Erythroblast (primary cell): ENCODE measurements at regions not wholly inside any gene's neighbourhood (a gene's known extent, or its start where the extent isn't known, plus 50 kb on each side); places are given as distances from the start of the nearest gene placed in this dataset.

ENCODE experiments used
- GATA1 ChIP-seq: IDR thresholded peaks from 2 replicates; pipeline ENCODE4 v1.6.1; 2011; ENCODE audit warnings: low read depth, mild to moderate bottlenecking, control low read depth, low read length, moderate library complexity
- POLR2A ChIP-seq: IDR thresholded peaks from 2 replicates; pipeline ENCODE4 v1.6.1; 2011; ENCODE audit warnings: mild to moderate bottlenecking, low read length

- no peak for TF ChIP-seq POLR2A
- no peak for TF ChIP-seq GATA1
These were observed 275.3 kb downstream of the KCNS3 start for GRCh38 chr2:18153741-18154140.
